ENCODE measurements at regions not wholly inside any gene's neighbourhood (a gene's known extent, or its start where the extent isn't known, plus 50 kb on each side); places are given as distances from the start of the nearest gene placed in this dataset.
"Not testable (repeated sequence)": the region's sequence is repeated elsewhere in the genome, so short reads cannot be mapped to it uniquely, and the experiment has no call there.

- H3K4me3 ChIP-seq (replicated peaks; ENCODE audit: insufficient read depth, low read length): no peak overlapping the region
- TF ChIP-seq SPI1 (IDR thresholded peaks at IDR 0.05; ENCODE audit: borderline replicate concordance, low read depth) (no peak), GABPA (IDR thresholded peaks at IDR 0.05; ENCODE audit: low read depth) (no peak), REST (IDR thresholded peaks at IDR 0.05; ENCODE audit: insufficient replicate concordance, low read depth) (no peak), POLR2AphosphoS5 (IDR thresholded peaks at IDR 0.05; ENCODE audit: low read depth) (no peak)
- TF ChIP-seq, protein P1, sequence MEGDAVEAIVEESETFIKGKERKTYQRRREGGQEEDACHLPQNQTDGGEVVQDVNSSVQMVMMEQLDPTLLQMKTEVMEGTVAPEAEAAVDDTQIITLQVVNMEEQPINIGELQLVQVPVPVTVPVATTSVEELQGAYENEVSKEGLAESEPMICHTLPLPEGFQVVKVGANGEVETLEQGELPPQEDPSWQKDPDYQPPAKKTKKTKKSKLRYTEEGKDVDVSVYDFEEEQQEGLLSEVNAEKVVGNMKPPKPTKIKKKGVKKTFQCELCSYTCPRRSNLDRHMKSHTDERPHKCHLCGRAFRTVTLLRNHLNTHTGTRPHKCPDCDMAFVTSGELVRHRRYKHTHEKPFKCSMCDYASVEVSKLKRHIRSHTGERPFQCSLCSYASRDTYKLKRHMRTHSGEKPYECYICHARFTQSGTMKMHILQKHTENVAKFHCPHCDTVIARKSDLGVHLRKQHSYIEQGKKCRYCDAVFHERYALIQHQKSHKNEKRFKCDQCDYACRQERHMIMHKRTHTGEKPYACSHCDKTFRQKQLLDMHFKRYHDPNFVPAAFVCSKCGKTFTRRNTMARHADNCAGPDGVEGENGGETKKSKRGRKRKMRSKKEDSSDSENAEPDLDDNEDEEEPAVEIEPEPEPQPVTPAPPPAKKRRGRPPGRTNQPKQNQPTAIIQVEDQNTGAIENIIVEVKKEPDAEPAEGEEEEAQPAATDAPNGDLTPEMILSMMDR (IDR thresholded peaks at IDR 0.05; ENCODE audit: insufficient read depth, low read length): no peak
- no peak overlapping the region for H3K27ac ChIP-seq (replicated peaks)
- no peaks in the 10 kb centered on the region for H3K27me3 ChIP-seq (ENCODE audit: insufficient read depth, poor library complexity, severe bottlenecking)
- DNase-seq (ENCODE audit: low read depth in 1 of 2, low spot score in 1 of 2): no peak
Observed at GRCh38 chr7:152594801-152595200, 81.1 kb downstream of the XRCC2 start.

- TF ChIP-seq POLR2AphosphoS5 (IDR thresholded peaks at IDR 0.05; ENCODE audit: low read depth): no peak
- no peak for TF ChIP-seq GABPA (IDR thresholded peaks at IDR 0.05; ENCODE audit: low read depth)
- TF ChIP-seq, protein P1 (IDR thresholded peaks at IDR 0.05; ENCODE audit: insufficient read depth, low read length): no peak
- no peak for TF ChIP-seq SPI1 (IDR thresholded peaks at IDR 0.05; ENCODE audit: borderline replicate concordance, low read depth)
- no peak for TF ChIP-seq REST (IDR thresholded peaks at IDR 0.05; ENCODE audit: insufficient replicate concordance, low read depth)
Observed at GRCh38 chr7:152591976-152592375, 84.0 kb downstream of the XRCC2 start.

DNA sequence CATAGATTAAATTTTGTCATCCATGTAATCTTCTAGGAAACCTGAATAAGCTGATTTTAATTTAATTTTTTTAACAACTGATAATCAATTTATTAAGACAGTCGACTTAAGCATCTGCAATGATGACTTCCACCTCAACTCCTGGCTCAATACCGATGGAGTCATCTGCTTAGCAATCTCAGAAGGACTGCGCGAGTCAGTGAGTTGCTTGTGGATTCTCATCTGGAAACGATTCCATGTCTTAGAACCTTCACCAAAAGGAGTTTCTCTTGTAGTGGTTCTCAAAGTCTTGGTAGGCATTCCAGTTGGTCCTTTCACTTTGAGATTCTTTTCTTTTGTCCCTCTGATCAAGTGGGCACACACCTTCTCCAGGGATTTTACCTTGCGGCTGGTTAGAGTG lies 85.5 kb downstream of the XRCC2 start:
- no peak overlapping the region for H3K27ac ChIP-seq (replicated peaks)
- DNase-seq (ENCODE audit: low read depth in 1 of 2, low spot score in 1 of 2): no peak

More at GRCh38 chr7:152591976-152592375, 84.0 kb downstream of the XRCC2 start:
- DNase-seq (ENCODE audit: low read depth in 1 of 2, low spot score in 1 of 2): no peak
- Histone ChIP-seq H3K27me3 (ENCODE audit: insufficient read depth, poor library complexity, severe bottlenecking) (no peaks in the 10 kb centered on the region), H3K4me3 (replicated peaks; ENCODE audit: insufficient read depth, low read length) (no peak overlapping the region), H3K27ac (replicated peaks) (no peak overlapping the region)

GRCh38 chr7:152589821-152590220 lies 86.1 kb downstream of the XRCC2 start:
- not testable (repeated sequence) for DNase-seq (ENCODE audit: low read depth in 1 of 2, low spot score in 1 of 2)

More for the DNA sequence above, 85.5 kb downstream of the XRCC2 start:
- TF ChIP-seq REST (IDR thresholded peaks at IDR 0.05; ENCODE audit: insufficient replicate concordance, low read depth) (no peak), SPI1 (IDR thresholded peaks at IDR 0.05; ENCODE audit: borderline replicate concordance, low read depth) (no peak), GABPA (IDR thresholded peaks at IDR 0.05; ENCODE audit: low read depth) (no peak), POLR2AphosphoS5 (IDR thresholded peaks at IDR 0.05; ENCODE audit: low read depth) (no peak)
- TF ChIP-seq, protein P1 (IDR thresholded peaks at IDR 0.05; ENCODE audit: insufficient read depth, low read length): no peak
- H3K27me3 ChIP-seq (ENCODE audit: insufficient read depth, poor library complexity, severe bottlenecking): no peaks in the 10 kb centered on the region
- H3K4me3 ChIP-seq (replicated peaks; ENCODE audit: insufficient read depth, low read length): no peak overlapping the region

More at GRCh38 chr7:152589821-152590220, 86.1 kb downstream of the XRCC2 start:
- H3K27ac ChIP-seq (replicated peaks); H3K27me3 ChIP-seq (ENCODE audit: insufficient read depth, poor library complexity, severe bottlenecking); H3K4me3 ChIP-seq (replicated peaks; ENCODE audit: insufficient read depth, low read length): not testable (repeated sequence)
